WERI-Rb-1 (cell line): ENCODE measurements at regions not wholly inside any gene's neighbourhood (a gene's known extent, or its start where the extent isn't known, plus 50 kb on each side); places are given as distances from the start of the nearest gene placed in this dataset.

Experiments
- DNase-seq: peaks from one replicate; pipeline ENCODE4 v3.0.0-alpha.2; 2020
- H3K27ac ChIP-seq: fragments of 250-450 bp; sonication (Bioruptor Pico); 2 replicates; pipeline ENCODE4 v1.5.1; 2020; ENCODE audit warnings: mild to moderate bottlenecking, moderate library complexity
- H3K27me3 ChIP-seq: fragments of 250-450 bp; sonication (Bioruptor Pico); 2 replicates; pipeline ENCODE4 v1.5.1; 2021; ENCODE audit warnings: mild to moderate bottlenecking, low read depth, moderate library complexity; ENCODE audit not compliant: insufficient read depth, severe bottlenecking
- H3K36me3 ChIP-seq: fragments of 250-450 bp; sonication (Bioruptor Pico); 2 replicates; pipeline ENCODE4 v1.5.1; 2020; ENCODE audit warnings: mild to moderate bottlenecking, moderate library complexity
- H3K4me3 ChIP-seq: 2 replicates; pipeline ENCODE4 v1.5.1; 2011; ENCODE audit warnings: low read depth, mild to moderate bottlenecking, control low read depth, low read length
- H3K9me3 ChIP-seq: fragments of 250-450 bp; sonication (Bioruptor Pico); 2 replicates; pipeline ENCODE4 v1.5.1; 2021; ENCODE audit warnings: mild to moderate bottlenecking, moderate library complexity; ENCODE audit not compliant: severe bottlenecking
- TF ChIP-seq, protein P1 (sequence below): IDR thresholded peaks from 2 replicates; pipeline ENCODE4 v1.5.1; 2011; ENCODE audit warnings: low read depth, mild to moderate bottlenecking, control low read depth, inconsistent platforms, low read length

DNA sequence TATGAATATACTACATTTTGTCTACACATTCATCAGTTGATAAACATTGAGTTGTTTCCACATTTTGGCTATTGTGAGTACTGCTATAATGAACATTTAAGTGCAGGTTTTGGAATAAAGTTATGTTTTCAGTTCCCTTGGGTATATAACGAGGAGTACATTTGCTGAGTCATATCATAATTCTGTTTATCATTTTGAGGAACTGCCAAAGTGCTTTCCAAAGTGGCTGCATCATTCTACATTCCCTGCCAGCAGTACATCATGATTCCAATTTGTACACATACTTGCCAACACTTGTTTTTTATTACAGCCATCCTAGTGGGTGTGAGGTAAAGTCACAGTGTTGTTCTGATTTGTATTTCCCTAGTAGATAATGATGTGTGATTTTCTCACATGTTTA lies 1458.6 kb upstream of the TENM4 start:
- TF ChIP-seq, protein P1, sequence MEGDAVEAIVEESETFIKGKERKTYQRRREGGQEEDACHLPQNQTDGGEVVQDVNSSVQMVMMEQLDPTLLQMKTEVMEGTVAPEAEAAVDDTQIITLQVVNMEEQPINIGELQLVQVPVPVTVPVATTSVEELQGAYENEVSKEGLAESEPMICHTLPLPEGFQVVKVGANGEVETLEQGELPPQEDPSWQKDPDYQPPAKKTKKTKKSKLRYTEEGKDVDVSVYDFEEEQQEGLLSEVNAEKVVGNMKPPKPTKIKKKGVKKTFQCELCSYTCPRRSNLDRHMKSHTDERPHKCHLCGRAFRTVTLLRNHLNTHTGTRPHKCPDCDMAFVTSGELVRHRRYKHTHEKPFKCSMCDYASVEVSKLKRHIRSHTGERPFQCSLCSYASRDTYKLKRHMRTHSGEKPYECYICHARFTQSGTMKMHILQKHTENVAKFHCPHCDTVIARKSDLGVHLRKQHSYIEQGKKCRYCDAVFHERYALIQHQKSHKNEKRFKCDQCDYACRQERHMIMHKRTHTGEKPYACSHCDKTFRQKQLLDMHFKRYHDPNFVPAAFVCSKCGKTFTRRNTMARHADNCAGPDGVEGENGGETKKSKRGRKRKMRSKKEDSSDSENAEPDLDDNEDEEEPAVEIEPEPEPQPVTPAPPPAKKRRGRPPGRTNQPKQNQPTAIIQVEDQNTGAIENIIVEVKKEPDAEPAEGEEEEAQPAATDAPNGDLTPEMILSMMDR = no peak
- Histone ChIP-seq H3K27me3 (no peaks in the 10 kb centered on the region), H3K4me3 (no peak overlapping the region), H3K27ac (no peak overlapping the region), H3K9me3 (no peaks in the 10 kb centered on the region), H3K36me3 (no peaks in the 10 kb centered on the region)
- DNase-seq = no peak

GRCh38 chr11:80898910-80899309 lies 1458.1 kb upstream of the TENM4 start:
- no peak for DNase-seq
- H3K27ac ChIP-seq = no peak overlapping the region
- H3K4me3 ChIP-seq = no peak overlapping the region
- H3K36me3 ChIP-seq = no peaks in the 10 kb centered on the region
- no peaks in the 10 kb centered on the region for H3K27me3 ChIP-seq
- H3K9me3 ChIP-seq = no peaks in the 10 kb centered on the region
- TF ChIP-seq, protein P1 = no peak

- TF ChIP-seq, protein P1 = no peak
Observed at GRCh38 chr11:80886684-80887083, 1445.9 kb upstream of the TENM4 start.

DNA sequence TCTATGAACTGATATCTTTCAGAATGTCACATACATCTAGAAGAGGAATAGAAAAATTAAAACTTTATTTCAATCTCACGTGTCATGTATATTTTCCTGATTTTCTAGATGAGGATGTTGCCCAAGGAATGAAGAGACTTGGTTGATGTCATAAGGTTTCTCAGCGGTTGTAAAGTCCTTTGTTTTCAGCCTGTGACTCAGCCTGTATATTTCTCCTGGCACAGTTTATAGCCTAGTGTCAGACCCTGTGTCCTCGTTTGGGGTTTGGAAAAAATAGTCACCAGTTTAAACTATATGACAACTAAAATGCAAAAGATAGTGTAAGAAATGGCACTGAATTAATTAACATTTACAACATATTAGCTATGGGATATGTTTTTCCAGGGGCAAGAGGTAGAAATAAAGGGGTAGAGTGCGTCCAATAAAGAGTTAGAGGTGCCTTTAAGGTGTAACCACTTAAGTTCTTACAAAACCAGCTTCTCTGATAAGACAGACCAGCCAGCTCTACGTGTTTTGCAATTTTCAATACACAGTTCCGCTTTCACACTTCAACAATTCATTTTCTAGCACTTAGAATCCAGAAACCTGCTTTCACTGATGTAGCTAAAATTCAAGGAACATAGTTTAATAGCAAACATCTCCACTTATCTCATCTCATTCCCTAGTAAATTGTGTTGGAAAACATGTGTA lies 1432.6 kb upstream of the TENM4 start:
- Histone ChIP-seq H3K27me3 (peaks cover 5% of the 10 kb centered on the region), H3K4me3 (no peak overlapping the region), H3K9me3 (no peaks in the 10 kb centered on the region), H3K36me3 (no peaks in the 10 kb centered on the region), H3K27ac (no peak overlapping the region)
- DNase-seq = no peak
- TF ChIP-seq, protein P1 = no peak

More at GRCh38 chr11:80886684-80887083, 1445.9 kb upstream of the TENM4 start:
- no peaks in the 10 kb centered on the region for H3K36me3 ChIP-seq
- peaks cover 3% of the 10 kb centered on the region for H3K27me3 ChIP-seq
- no peak overlapping the region for H3K27ac ChIP-seq
- H3K9me3 ChIP-seq = no peaks in the 10 kb centered on the region
- DNase-seq = no peak
- H3K4me3 ChIP-seq = no peak overlapping the region

- DNase-seq = no peak
- Histone ChIP-seq H3K9me3 (no peaks in the 10 kb centered on the region), H3K27ac (no peak overlapping the region), H3K4me3 (no peak overlapping the region), H3K27me3 (peaks cover 5% of the 10 kb centered on the region), H3K36me3 (no peaks in the 10 kb centered on the region)
- TF ChIP-seq, protein P1 = no peak
Observed at GRCh38 chr11:80872116-80872728, 1431.4 kb upstream of the TENM4 start.
